SK-N-SH (cell line): ENCODE measurements at regions not wholly inside any gene's neighbourhood (a gene's known extent, or its start where the extent isn't known, plus 50 kb on each side); places are given as distances from the start of the nearest gene placed in this dataset.

Experiments used
- CTCF ChIA-PET: fragments of 300-600, 350-600 bp; formaldehyde crosslinking; extraction: SDS; loops from one replicate; lab custom pipeline; 2021; lab: Yijun Ruan, JAX
- POLR2A ChIA-PET: fragments of 350-600 bp; sonication (Branson Sonifier 250); formaldehyde crosslinking; extraction: SDS; loops from one replicate; lab custom pipeline; 2020; ENCODE audit warnings: antibody characterized with exemption, inconsistent platforms; lab: Yijun Ruan, JAX
- DNase-seq: peaks from one replicate; pipeline ENCODE4 v3.0.0; 2012
- H2AFZ ChIP-seq: fragments of 200-600 bp; sonication (generic); 2 replicates; pipeline ENCODE4 v1.8.1; 2016; ENCODE audit warnings: antibody characterized with exemption, mild to moderate bottlenecking, low read depth
- H3F3A ChIP-seq: fragments of 200-600 bp; sonication (generic); replicated peaks from 2 replicates; pipeline ENCODE3; 2016; ENCODE audit warnings: antibody characterized with exemption, mild to moderate bottlenecking; ENCODE audit not compliant: insufficient read depth
- H3K27ac ChIP-seq, 2 experiments: fragments of 200-500 bp in 1 of 2; fragments of 200-600 bp in 1 of 2; sonication (Bioruptor generic) in 1 of 2; sonication (generic), shearing (Covaris generic) in 1 of 2; 2 replicates each; pipeline versions ENCODE4 v1.5.1 to v1.6.1; 2014 to 2016; ENCODE audit warnings: low read depth in 2 of 2, inconsistent platforms in 1 of 2, low read length in 1 of 2, mild to moderate bottlenecking in 1 of 2, mixed read lengths in 1 of 2
- H3K27me3 ChIP-seq: fragments of 200-600 bp; sonication (generic), shearing (Covaris generic); 2 replicates; pipeline ENCODE4 v1.6.1; 2016; ENCODE audit warnings: mixed run types; ENCODE audit not compliant: insufficient read depth
- H3K36me3 ChIP-seq, 2 experiments: fragments of 200-500 bp in 1 of 2; fragments of 200-600 bp in 1 of 2; sonication (Bioruptor generic) in 1 of 2; sonication (generic) in 1 of 2; replicated peaks in 1 of 2; 2 replicates each; pipeline versions ENCODE3 to v1.5.1; 2014 to 2016; ENCODE audit warnings: low read length in 1 of 2, mild to moderate bottlenecking in 1 of 2; ENCODE audit not compliant: insufficient read depth in 2 of 2, control insufficient read depth in 1 of 2
- H3K4me1 ChIP-seq, 2 experiments: fragments of 200-500 bp in 1 of 2; fragments of 200-600 bp in 1 of 2; sonication (Bioruptor generic) in 1 of 2; sonication (generic), shearing (Covaris generic) in 1 of 2; 2 replicates each; pipeline versions ENCODE4 v1.5.1 to v1.6.1; 2014 to 2016; ENCODE audit warnings: low read depth in 1 of 2, low read length in 1 of 2, mixed run types in 1 of 2; ENCODE audit not compliant: insufficient read depth in 2 of 2, control insufficient read depth in 1 of 2
- H3K4me2 ChIP-seq: fragments of 200-600 bp; sonication (generic), shearing (Covaris generic); 2 replicates; pipeline ENCODE4 v1.6.1; 2017; ENCODE audit warnings: mixed run types
- H3K4me3 ChIP-seq, 2 experiments: fragments of 200-500 bp in 1 of 2; fragments of 200-600 bp in 1 of 2; sonication (Bioruptor generic) in 1 of 2; sonication (generic), shearing (Covaris generic) in 1 of 2; 2 replicates each; pipeline versions ENCODE4 v1.5.1 to v1.8.1; 2014 to 2016; ENCODE audit warnings: low read depth in 2 of 2, inconsistent platforms in 1 of 2, low read length in 1 of 2, mild to moderate bottlenecking in 1 of 2, mixed read lengths in 1 of 2, moderate library complexity in 1 of 2
- H3K79me2 ChIP-seq: fragments of 200-600 bp; sonication (generic); 2 replicates; pipeline ENCODE4 v1.8.1; 2017; ENCODE audit warnings: mild to moderate bottlenecking; ENCODE audit not compliant: insufficient read depth
- H3K9ac ChIP-seq: fragments of 200-600 bp; sonication (generic); 2 replicates; pipeline ENCODE4 v1.6.1; 2017; ENCODE audit warnings: mixed run types
- H3K9me2 ChIP-seq: fragments of 200-600 bp; sonication (generic); 2 replicates; pipeline ENCODE4 v1.6.1; 2017; ENCODE audit warnings: mixed run types
- H3K9me3 ChIP-seq: fragments of 200-600 bp; sonication (generic); 2 replicates; pipeline ENCODE4 v1.6.1; 2017; ENCODE audit warnings: mixed run types, mild to moderate bottlenecking, moderate library complexity
- H4K20me1 ChIP-seq: fragments of 200-600 bp; sonication (generic); 2 replicates; pipeline ENCODE4 v1.6.1; 2017; ENCODE audit warnings: mild to moderate bottlenecking, mixed run types; ENCODE audit not compliant: insufficient read depth
- CHD2 ChIP-seq: fragments of 150-350 bp; IDR thresholded peaks from 2 replicates; pipeline ENCODE4 v1.6.1; 2018; ENCODE audit warnings: low read length; ENCODE audit not compliant: partially characterized antibody
- EP300 ChIP-seq, 2 experiments: IDR thresholded peaks; 2 replicates each; pipeline versions ENCODE4 v1.4.0 to v1.6.1; 2012; ENCODE audit warnings: borderline replicate concordance in 1 of 2, low read depth in 1 of 2, low read length in 1 of 2
- EZH2phosphoT487 ChIP-seq: fragments of 200-600 bp; sonication (generic); IDR thresholded peaks from 2 replicates; pipeline ENCODE4 v1.6.1; 2017; ENCODE audit warnings: low read depth, mixed run types, mild to moderate bottlenecking, antibody characterized with exemption, moderate library complexity, borderline replicate concordance
- FOSL2 ChIP-seq: IDR thresholded peaks from 2 replicates; pipeline ENCODE4 v1.4.0; 2012; ENCODE audit warnings: low read depth, mild to moderate bottlenecking, moderate library complexity, borderline replicate concordance
- FOXJ3 ChIP-seq: sonication (generic); formaldehyde crosslinking; IDR thresholded peaks from 2 replicates; pipeline ENCODE4 v1.5.1; 2020; ENCODE audit warnings: mild to moderate bottlenecking, missing genetic modification reagents
- GABPA ChIP-seq: IDR thresholded peaks from 2 replicates; pipeline ENCODE4 v1.4.0; 2012; ENCODE audit warnings: low read depth, mild to moderate bottlenecking
- IRF3 ChIP-seq: fragments of 150-350 bp; IDR thresholded peaks from 2 replicates; pipeline ENCODE4 v1.6.1; 2016; ENCODE audit warnings: mild to moderate bottlenecking, low read depth, low read length
- JUND ChIP-seq: IDR thresholded peaks from 2 replicates; pipeline ENCODE4 v1.4.0; 2012
- MAX ChIP-seq: IDR thresholded peaks from 2 replicates; pipeline ENCODE4 v1.4.0; 2012; ENCODE audit warnings: low read depth
- MEF2A ChIP-seq: IDR thresholded peaks from 2 replicates; pipeline ENCODE4 v1.4.0; 2012; ENCODE audit warnings: low read depth, borderline replicate concordance
- MXI1 ChIP-seq: IDR thresholded peaks from 2 replicates; pipeline ENCODE4 v1.6.1; 2012; ENCODE audit warnings: mild to moderate bottlenecking, low read depth, low read length, improper control_type of control experiment
- NFIC ChIP-seq: IDR thresholded peaks from 2 replicates; pipeline ENCODE4 v1.4.0; 2012; ENCODE audit warnings: borderline replicate concordance
- PBX3 ChIP-seq: IDR thresholded peaks from 2 replicates; pipeline ENCODE4; 2012
- RCOR1 ChIP-seq: fragments of 150-350 bp; IDR thresholded peaks from 2 replicates; pipeline ENCODE4 v1.6.1; 2017; ENCODE audit warnings: antibody characterized with exemption, low read length
- RFX5 ChIP-seq: IDR thresholded peaks from 2 replicates; pipeline ENCODE4 v1.6.1; 2012; ENCODE audit warnings: mild to moderate bottlenecking, improper control_type of control experiment, low read length
- RXRA ChIP-seq: IDR thresholded peaks from 2 replicates; pipeline ENCODE4 v1.4.0; 2012; ENCODE audit warnings: low read depth, mild to moderate bottlenecking, borderline replicate concordance
- SIN3A ChIP-seq: IDR thresholded peaks from 2 replicates; pipeline ENCODE4 v1.6.1; 2012; ENCODE audit warnings: low read depth, mild to moderate bottlenecking, low read length, moderate library complexity, borderline replicate concordance
- SMC3 ChIP-seq: IDR thresholded peaks from 2 replicates; pipeline ENCODE4 v1.6.1; 2012; ENCODE audit warnings: low read depth, low read length, improper control_type of control experiment
- TAF1 ChIP-seq: IDR thresholded peaks from 2 replicates; pipeline ENCODE4 v1.6.1; 2012; ENCODE audit warnings: low read depth, mild to moderate bottlenecking, low read length, moderate library complexity, borderline replicate concordance
- TCF12 ChIP-seq: IDR thresholded peaks from 2 replicates; pipeline ENCODE4 v1.4.0; 2012
- TEAD4 ChIP-seq: IDR thresholded peaks from 2 replicates; pipeline ENCODE4 v1.4.0; 2012; ENCODE audit warnings: mild to moderate bottlenecking, borderline replicate concordance; ENCODE audit not compliant: insufficient read depth
- USF1 ChIP-seq: IDR thresholded peaks from 2 replicates; pipeline ENCODE4 v1.4.0; 2012; ENCODE audit warnings: low read depth, borderline replicate concordance
- USF2 ChIP-seq: fragments of 150-350 bp; IDR thresholded peaks from 2 replicates; pipeline ENCODE4 v1.6.1; 2017; ENCODE audit warnings: antibody characterized with exemption, low read length, low read depth, borderline replicate concordance
- YY1 ChIP-seq: IDR thresholded peaks from 2 replicates; pipeline ENCODE4 v1.4.0; 2012; ENCODE audit warnings: low read depth, mild to moderate bottlenecking
- WGBS: methylation state at CpG from one replicate; pipeline ENCODE4 v1.1.6; 2017; ENCODE audit warnings: low lambda C conversion rate; 5-methylcytosine and 5-hydroxymethylcytosine counted together
- TF ChIP-seq, protein P1 (sequence below): IDR thresholded peaks from 2 replicates; pipeline ENCODE4 v1.4.0; 2012; ENCODE audit warnings: low read depth, borderline replicate concordance
- TF ChIP-seq, protein P2 (sequence below): fragments of 200-600 bp; sonication (generic); IDR thresholded peaks from 2 replicates; pipeline ENCODE4 v1.6.1; 2017; ENCODE audit warnings: antibody characterized with exemption, mild to moderate bottlenecking, moderate library complexity

GRCh38 chr13:65606622-65607021, 1623.5 kb downstream of the PCDH9 start:
- Histone ChIP-seq H3K27me3 (no peaks in the 10 kb centered on the region), H4K20me1 (no peaks in the 10 kb centered on the region), H3K79me2 (no peaks in the 10 kb centered on the region), H3F3A (no peaks in the 10 kb centered on the region), H3K4me2 (no peak overlapping the region), H3K9me2 (no peaks in the 10 kb centered on the region), H3K27ac (peak overlapping the region in 1 of 2 experiments; percentile 41; a peak in 2 of 4 replicates), H3K4me1 (no peaks in the 10 kb centered on the region), H2AFZ (no peak overlapping the region), H3K9me3 (no peaks in the 10 kb centered on the region), H3K36me3 (no peaks in the 10 kb centered on the region), H3K4me3 (no peak overlapping the region), H3K9ac (no peak overlapping the region)
- ChIA-PET POLR2A (no interaction called here), CTCF (interaction anchor here (1.9 kb wide), 1 partner anchor 15 kb away, joined by 4 read pairs; no protein-coding TSS in a partner anchor)
- TF ChIP-seq USF1 (no peak), TCF12 (peak; percentile 63), JUND (peak; percentile 46), FOSL2 (peak; percentile 23; the same call in 1 of the 2 replicates), MXI1 (no peak), MEF2A (peak; percentile 69; the same call in 1 of the 2 replicates), PBX3 (peak; percentile 75), RFX5 (no peak), SMC3 (no peak), EP300 (IDR thresholded peaks at IDR 0.05; ENCODE audit: borderline replicate concordance in 1 of 2, low read depth in 1 of 2, low read length in 1 of 2) (peak in 1 of 2 experiments; percentile 66; a peak in 1 of 4 replicates), YY1 (no peak), RCOR1 (no peak), TAF1 (no peak), GABPA (no peak), TEAD4 (peak; percentile 50; the same call in 1 of the 2 replicates), USF2 (no peak), IRF3 (no peak), SIN3A (no peak), RXRA (peak; percentile 40; the same call in 1 of the 2 replicates), EZH2phosphoT487 (no peak), NFIC (peak; percentile 55), CHD2 (no peak), MAX (no peak), FOXJ3 (CRISPR knock-in tag) (no peak)
- TF ChIP-seq, protein P1, sequence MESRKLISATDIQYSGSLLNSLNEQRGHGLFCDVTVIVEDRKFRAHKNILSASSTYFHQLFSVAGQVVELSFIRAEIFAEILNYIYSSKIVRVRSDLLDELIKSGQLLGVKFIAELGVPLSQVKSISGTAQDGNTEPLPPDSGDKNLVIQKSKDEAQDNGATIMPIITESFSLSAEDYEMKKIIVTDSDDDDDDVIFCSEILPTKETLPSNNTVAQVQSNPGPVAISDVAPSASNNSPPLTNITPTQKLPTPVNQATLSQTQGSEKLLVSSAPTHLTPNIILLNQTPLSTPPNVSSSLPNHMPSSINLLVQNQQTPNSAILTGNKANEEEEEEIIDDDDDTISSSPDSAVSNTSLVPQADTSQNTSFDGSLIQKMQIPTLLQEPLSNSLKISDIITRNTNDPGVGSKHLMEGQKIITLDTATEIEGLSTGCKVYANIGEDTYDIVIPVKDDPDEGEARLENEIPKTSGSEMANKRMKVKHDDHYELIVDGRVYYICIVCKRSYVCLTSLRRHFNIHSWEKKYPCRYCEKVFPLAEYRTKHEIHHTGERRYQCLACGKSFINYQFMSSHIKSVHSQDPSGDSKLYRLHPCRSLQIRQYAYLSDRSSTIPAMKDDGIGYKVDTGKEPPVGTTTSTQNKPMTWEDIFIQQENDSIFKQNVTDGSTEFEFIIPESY = no peak
- TF ChIP-seq, protein P2, sequence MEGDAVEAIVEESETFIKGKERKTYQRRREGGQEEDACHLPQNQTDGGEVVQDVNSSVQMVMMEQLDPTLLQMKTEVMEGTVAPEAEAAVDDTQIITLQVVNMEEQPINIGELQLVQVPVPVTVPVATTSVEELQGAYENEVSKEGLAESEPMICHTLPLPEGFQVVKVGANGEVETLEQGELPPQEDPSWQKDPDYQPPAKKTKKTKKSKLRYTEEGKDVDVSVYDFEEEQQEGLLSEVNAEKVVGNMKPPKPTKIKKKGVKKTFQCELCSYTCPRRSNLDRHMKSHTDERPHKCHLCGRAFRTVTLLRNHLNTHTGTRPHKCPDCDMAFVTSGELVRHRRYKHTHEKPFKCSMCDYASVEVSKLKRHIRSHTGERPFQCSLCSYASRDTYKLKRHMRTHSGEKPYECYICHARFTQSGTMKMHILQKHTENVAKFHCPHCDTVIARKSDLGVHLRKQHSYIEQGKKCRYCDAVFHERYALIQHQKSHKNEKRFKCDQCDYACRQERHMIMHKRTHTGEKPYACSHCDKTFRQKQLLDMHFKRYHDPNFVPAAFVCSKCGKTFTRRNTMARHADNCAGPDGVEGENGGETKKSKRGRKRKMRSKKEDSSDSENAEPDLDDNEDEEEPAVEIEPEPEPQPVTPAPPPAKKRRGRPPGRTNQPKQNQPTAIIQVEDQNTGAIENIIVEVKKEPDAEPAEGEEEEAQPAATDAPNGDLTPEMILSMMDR = no peak
- no peak for DNase-seq
- WGBS = 51% methylated on average over 2 of the region's 2 CpGs
